Mammary epithelial cell (primary cell): ENCODE measurements at regions not wholly inside any gene's neighbourhood (a gene's known extent, or its start where the extent isn't known, plus 50 kb on each side); places are given as distances from the start of the nearest gene placed in this dataset.

ENCODE experiments used
- CTCF ChIP-seq, 2 donors: IDR thresholded peaks in 1 of 2; conservative IDR thresholded peaks in 1 of 2; 2 replicates each; pipeline ENCODE4 v1.5.1; 2011 to 2012; ENCODE audit warnings: inconsistent platforms in 2 of 2, low read length in 2 of 2, mild to moderate bottlenecking in 2 of 2, control low read depth in 1 of 2, low read depth in 1 of 2; ENCODE audit not compliant: insufficient read depth in 1 of 2; ENCODE audit errors: extremely low read depth in 1 of 2
- EZH2 ChIP-seq: IDR thresholded peaks from 2 replicates; pipeline ENCODE4 v1.6.1; 2012; ENCODE audit warnings: low read length, inconsistent platforms, borderline replicate concordance

- TF ChIP-seq CTCF (conservative IDR thresholded peaks at IDR 0.05 in 1 of 2, IDR thresholded peaks at IDR 0.05 in 1 of 2; ENCODE audit: extremely low read depth in 1 of 2, insufficient read depth in 1 of 2, low read depth in 1 of 2, low read length in 2 of 2) (no peak), EZH2 (no peak)
These were observed 159.9 kb downstream of the OLFM1 start for GRCh38 chr9:135247227-135247930.
